HG02759 (cell line): ENCODE measurements at regions not wholly inside any gene's neighbourhood (a gene's known extent, or its start where the extent isn't known, plus 50 kb on each side); places are given as distances from the start of the nearest gene placed in this dataset.

Source experiments
- ATAC-seq: cut with Tn5 transposase; IDR thresholded peaks from one replicate; pipeline ENCODE4 v1.9.1; 2021; ENCODE audit warnings: mild to moderate bottlenecking, moderate library complexity; ENCODE audit not compliant: unreplicated experiment

DNA sequence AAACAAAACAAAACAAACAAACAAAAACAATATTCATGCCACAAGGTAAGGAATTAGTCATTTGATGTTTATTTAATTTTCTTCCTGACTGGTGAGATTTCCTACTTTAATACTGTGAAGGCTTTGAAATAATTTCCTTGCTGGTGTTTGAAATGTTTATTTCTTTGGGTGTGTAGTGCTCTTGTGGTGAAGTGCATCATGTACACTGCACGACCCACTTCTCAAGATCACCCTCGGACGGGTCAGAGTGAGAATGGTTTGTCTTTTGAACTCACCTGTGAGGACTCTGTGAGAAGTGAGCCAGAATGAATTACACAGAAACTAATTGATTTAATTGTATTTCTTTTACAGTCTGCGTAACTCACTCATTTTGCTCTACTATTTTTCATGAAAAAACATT is 1211.5 kb downstream of the SORCS1 start:
- ATAC-seq, result no peak

DNA sequence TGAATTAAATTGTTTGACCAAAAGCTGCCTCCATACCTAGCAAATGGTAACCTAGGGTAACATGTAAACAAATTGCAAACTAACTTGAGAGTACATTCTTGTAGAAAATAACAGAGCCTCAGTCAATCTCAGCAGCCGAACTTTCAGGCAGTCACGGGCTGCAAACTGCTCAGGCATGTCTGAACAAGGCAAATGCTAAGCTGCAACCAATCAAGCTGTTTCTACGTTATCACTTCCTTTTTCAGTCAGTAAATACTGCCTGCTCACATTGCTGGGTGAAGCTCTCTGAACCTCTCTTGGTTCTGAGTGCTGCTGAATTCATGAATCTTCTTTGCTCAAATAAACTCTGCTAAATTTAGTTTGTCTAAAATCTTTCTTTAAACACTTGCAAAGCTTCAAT is 1212.4 kb downstream of the SORCS1 start:
- peak; percentile 96 for ATAC-seq

GRCh38 chr10:105950410-105950809 is 1214.1 kb downstream of the SORCS1 start:
- ATAC-seq, result peak; percentile 55

GRCh38 chr10:105949721-105950120 is 1214.8 kb downstream of the SORCS1 start:
- no peak for ATAC-seq

GRCh38 chr10:105925045-105925785 is 1239.3 kb downstream of the SORCS1 start:
- no peak for ATAC-seq

GRCh38 chr10:105921348-105921747 is 1243.2 kb downstream of the SORCS1 start:
- no peak for ATAC-seq

- no peak for ATAC-seq
Observed at GRCh38 chr10:105914432-105914831, 1250.1 kb downstream of the SORCS1 start.

- no peak for ATAC-seq
Observed at GRCh38 chr10:105908701-105909100, 1255.8 kb downstream of the SORCS1 start.

GRCh38 chr10:105885495-105885894 is 1244.4 kb downstream of the SORCS3 start:
- ATAC-seq, result no peak

DNA sequence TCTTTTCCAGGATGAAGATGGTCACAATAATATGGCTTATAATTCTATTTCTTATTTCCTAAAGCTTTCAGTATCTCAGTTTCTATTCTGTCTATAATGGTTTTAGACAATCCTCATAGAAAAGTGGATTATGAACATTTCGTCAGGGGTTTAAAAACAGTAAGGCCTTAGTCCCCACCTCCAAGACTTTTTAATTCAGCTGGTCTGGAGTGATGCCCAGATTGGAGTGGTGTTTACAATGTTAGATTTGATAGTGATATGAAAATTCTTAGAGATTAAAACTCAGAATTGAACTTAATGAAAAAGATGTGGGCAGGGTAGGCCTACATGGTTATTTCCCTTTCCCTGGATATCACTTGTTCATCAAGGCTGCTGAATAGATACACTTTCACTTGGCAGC is 1238.3 kb downstream of the SORCS3 start:
- ATAC-seq, result no peak

GRCh38 chr10:105875050-105875449 is 1234.0 kb downstream of the SORCS3 start:
- no peak for ATAC-seq

DNA sequence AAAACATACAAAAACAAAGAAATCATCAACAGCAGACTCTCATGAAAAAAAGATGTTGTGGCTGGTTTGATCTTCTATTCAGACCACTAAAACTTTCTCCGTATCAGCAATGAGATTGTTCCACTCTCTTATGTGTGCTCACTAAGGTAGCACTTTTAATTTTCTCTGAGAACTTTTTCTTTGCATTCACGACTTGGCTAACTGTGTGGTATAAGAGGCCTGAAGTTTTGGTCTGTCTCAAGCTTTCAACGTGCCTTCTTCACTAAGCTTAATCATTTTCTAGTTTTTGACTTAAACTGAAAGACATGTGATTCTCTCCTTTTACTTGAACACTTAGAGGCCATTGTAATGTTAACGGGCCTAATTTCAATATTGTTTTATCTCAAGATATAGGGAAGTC is 1231.6 kb downstream of the SORCS3 start:
- no peak for ATAC-seq

- ATAC-seq, result no peak
Observed at GRCh38 chr10:105868935-105869334, 1227.8 kb downstream of the SORCS3 start.

DNA sequence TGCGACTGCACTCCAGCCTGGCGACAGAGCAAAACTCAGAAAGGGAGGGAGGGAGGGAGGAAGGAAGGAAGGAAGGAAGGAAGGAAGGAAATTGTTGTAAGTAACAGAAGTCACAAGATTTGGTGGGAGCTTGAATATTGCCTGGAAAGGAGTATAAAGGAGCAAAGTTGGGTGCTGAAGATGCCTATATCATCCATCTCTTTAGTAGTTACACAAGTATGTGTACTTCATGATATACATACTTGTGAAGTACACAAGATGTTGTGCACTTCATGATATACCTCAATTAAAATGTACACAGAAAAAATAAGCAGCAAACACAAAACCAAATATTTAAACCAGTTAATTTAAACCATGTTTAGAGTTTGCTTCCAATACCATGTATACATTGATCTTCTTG is 1223.8 kb downstream of the SORCS3 start:
- no peak for ATAC-seq

DNA sequence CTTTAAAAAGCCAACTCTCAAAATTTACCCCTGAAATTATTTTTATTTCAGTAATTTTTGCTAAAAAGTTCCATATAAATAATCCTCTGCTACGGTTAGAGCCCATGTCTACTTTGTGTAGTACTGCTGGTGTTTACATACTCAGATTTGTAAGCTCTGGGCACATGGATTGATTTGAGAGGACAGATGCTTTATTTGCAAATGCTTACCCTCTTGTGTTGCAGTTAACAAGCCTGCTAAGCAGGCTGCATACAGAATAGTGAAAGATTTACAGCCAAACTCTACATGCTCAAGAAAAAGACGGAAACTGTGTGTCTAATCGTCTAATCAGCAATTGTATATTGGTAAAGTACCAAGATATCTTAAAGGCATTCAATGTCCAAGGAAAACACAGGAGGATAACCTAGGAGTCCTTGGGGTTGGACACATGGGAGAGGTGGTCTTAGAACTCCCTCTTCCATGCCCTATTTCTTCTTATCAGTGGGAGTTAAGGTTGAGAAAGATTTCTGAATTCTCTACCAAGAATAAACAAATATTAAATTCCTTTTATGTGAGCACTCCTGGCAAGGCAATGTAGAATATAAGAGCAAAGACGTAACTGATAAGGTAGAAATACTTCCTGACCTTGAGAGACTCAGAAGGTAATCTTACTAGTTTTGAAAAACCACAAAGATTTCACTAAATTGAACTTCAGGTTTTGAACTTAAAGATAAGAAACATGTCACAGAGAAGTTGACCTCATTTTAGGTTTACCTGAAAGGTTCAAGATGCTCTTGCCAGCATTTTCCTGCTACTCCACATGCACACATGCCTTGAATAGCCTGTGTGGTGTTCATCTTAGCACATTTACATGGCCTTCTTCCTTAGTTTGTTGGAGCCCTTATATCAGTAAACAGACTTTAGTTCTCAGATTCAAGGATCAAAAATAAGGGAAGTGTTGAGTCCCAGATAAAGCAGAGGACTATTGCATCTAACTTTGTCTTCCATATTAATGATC is 1216.5 kb downstream of the SORCS3 start:
- ATAC-seq, result no peak

- no peak for ATAC-seq
Observed at GRCh38 chr10:105855791-105856190, 1214.7 kb downstream of the SORCS3 start.

DNA sequence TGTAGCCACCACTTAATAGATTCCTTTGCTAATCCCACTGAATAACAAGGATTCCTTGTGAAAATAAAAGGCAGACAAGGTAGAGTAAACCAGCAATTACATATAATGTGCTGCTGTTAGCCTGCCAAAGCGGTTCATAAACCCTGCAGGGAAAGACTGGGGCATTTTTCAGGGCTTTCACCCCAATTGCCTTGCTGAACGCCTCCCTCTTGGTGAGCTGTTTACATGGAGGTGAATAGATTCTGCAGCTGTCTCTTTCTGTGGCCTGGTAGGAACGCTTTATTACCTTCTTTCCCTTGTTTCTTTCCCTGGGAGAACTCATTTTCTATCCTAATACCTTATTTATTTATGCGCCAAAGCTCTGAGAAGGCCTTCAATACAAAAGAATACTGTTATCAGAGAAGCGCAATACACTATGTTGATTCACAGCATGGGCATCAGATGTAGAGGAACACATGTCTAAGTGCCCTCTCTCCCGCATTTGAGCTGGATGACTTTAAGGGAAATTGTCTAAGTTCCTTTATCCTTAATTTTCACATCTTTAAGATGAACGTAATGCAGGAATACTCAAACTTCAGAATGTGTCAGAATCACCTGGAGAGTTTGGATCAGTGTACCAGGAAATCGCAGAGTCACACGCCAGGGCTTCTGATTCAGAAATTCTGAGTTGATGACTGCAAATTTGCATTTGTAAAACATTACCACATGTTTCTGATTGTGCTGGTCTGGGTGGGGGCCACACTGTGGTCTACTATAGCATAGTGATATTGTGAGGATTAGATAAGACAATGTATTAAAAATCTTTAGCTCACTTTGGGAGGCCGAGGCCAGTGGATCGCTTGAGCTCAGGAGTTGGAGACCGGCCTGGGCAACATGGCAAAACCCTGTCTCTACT is 1203.8 kb downstream of the SORCS3 start:
- ATAC-seq, result no peak

DNA sequence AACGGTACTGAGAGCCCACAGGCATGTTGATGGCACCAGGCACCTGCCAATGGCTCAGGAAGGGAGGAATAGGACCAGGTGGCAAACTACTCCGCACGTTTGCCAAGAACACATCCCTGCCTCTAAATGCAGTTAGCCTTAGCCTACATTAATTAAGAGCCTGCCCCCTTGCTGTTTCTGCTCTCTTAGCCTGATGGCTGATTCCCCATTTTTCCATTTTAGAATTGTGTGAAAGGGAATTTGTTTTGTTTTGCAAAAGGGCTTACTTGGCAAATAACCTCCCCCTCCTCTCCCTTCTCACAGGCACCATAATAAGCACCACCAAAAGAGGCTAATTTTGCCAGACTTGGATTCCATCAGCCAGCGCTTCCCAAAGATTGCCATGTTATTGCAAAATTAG is 1203.2 kb downstream of the SORCS3 start:
- no peak for ATAC-seq

- ATAC-seq, result no peak
Observed at GRCh38 chr10:105843786-105844185, 1202.7 kb downstream of the SORCS3 start.

GRCh38 chr10:105840288-105840770 is 1199.2 kb downstream of the SORCS3 start:
- no peak for ATAC-seq

DNA sequence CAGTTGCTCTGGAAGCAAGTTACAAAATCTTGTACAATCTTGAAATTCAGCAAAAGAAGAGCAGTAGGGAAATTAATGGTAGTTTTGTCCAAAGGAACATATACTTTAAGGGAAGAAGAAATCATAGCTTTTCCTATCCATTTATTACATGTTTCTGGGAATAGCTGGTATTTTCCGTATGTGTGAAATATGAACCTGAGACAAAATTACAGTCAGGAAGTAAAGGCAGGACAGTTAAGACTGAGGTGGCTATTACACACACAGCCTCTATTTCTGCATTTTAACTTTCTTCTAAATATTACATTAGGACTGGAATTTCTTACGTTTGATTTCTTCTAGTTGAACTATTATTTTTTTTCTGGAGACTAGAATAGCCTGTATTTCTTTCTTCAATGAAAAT is 1197.3 kb downstream of the SORCS3 start:
- no peak for ATAC-seq
